Embryonic facial prominence (tissue), 1 donor: ENCODE measurements at regions not wholly inside any gene's neighbourhood (a gene's known extent, or its start where the extent isn't known, plus 50 kb on each side); places are given as distances from the start of the nearest gene placed in this dataset.

Source experiments
- DNase-seq: peaks from one replicate; pipeline ENCODE4 v3.0.0-alpha.2; 2016; ENCODE audit errors: extremely low spot score

DNA sequence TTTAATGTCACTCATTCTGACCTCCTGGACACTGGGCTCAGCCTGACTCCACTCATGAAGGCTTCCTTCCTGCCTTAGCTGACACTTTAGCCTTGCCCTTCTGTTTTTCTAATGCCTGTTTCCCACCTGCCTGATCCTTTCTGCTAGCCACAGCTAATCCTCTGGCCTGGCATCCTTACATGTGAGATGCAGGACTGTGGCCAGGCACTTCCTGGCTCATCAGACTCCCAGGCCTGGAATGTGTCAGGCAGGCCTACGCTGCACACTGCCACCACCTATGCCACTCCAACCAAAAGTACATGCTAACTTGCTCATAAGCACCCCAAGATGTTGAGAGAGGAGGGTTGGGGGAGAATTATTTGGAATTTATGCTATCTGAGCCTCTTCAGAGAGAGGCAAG lies 138.8 kb upstream of the NALF2 start:
- DNase-seq, result no peak

DNA sequence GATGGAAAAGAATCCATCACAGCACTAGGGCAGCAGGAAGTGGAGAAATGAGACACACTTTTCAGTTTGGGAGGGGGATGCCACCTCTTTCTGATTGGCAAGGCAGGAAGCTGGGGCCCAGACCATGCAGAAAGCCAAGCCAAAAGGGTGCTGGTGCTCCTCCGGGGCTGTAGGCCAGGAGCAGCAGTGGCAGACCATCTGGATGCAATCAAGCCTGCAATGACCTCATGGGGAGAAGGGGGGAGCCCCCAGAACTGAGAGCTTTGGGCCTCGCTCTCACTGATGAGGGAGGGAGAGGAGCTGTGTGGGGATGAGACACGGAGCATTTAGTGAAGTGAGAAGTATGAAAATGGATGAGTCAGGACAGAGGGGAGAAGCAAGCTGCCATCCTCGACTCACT lies 141.3 kb upstream of the NALF2 start:
- no peak for DNase-seq

DNA sequence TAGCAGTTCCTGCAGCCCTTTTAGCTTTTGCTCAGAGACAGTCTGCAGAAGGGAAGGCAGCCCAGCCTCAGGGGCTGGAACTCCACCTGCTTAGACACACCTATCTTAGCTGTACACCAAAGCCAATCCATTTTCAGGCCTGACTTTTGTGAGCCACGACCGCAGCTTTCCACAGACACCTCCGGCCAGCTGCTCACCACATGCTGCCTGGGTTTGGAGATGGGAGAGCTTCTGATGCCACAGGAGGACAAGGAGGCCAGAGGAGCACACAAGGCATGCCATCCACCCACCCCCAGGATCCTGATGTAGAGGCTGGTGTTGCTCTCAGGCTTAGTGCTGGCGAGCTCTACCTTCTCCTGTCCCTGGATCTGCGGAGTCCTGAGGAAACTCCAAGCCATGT lies 141.8 kb upstream of the NALF2 start:
- DNase-seq, result no peak

DNA sequence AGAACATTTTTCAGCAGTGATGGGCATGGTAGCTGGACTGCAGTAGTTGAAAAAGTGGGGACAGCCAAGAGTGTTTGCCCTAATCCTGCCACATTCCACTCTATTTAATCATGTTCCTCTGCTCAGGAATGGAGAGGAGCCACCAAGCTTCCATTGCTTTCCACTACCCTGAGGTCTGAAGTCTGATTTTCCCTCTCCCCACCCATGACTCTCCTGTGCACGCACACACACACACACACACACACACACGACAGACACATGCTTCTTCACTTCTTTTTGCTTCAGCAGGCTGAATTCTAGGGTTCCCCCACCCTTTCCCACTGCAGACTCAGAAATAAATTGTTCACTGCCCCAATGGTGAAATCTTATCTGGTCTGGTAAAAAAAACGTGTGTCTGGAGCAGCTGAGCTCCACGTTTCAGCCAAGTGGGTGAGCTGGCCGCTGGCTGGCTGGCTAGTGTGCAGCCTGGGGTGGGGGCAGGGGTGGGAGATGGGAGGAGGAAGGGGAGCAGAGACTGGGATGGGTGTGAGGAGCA lies 142.7 kb upstream of the NALF2 start:
- DNase-seq, result no peak

DNA sequence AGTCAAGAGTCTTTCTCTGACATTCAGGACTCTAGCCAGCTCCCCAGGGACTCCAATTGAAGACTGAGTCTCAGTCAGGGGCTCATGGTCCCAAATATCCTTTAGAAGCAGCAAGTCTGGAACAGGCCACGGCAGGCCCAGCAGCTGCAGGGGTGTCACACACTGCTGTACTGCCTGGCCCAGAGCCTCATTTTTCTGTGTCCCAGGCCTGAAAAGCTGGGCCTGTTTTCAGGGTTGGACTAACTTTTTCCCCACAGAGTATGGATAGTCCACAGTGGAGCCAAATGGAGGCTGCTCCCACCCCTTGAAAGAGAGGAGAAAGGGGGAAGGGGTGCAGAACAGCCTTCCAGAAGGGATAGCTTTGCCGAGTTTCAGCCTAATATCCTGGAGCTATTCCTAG lies 146.8 kb upstream of the NALF2 start:
- no peak for DNase-seq

DNA sequence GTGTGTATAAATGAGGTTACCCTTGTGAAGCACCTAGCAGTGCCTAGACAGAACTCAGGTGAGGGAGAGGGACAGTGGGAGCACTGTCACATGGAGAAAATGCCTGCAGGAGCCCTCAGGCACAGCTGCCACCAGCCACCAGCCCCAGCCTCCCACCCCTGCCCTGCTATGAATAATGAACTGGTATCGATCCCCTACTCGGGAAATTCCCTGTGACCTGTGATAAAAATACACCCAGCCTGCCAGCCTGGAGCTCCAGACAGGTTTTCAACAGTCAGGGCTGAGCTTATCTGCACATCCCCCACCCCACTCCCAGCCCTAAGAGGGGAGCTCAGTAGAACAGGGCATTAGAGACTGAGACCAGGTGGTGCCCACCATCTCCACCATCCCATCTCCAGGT lies 159.6 kb upstream of the PJA1 start:
- no peak for DNase-seq

DNA sequence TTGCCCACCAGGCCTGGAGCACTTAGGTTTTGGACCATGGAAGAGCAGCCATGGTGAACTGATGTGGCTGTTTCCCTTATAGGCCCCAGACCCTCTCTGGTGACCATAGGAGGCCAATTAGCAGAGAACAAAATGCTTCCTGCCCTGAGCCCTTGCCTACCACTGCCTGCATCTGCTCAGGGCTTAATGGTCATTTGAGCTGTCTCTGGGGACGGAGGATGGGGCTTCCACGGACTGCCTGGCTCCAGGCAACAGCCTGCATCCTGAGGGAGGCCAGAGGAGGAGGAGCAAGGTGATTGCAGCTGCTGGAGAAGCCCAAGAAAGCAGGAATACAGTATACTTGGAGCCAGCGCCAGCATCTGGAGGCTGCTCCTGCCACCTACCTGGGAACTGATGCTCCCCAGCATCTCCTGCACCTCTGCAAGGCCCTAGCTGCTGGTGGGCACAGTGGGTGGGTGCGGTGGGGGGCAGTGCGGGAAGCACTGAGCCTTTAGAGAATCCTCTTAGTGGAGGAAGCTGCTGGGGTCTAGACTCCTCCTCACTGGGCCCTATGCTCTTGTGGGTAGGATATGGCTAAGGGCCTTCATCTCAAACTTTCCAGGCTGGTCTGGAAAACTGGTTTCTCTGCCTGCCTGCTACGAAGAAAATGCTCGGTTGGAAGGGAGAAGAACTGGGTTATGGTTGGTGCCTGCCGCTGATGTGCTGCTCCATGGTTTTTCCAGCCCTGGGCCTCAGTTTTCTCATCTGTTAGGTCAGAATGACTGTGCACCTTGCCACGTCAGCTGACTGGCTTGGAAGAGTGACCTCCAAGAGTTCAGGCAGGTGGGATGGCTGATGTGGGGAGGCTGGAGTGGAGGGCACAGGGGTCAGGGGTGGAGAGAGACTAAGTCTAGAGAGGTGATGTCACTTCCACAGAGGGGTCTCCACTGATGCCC lies 158.8 kb upstream of the PJA1 start:
- DNase-seq, result no peak

DNA sequence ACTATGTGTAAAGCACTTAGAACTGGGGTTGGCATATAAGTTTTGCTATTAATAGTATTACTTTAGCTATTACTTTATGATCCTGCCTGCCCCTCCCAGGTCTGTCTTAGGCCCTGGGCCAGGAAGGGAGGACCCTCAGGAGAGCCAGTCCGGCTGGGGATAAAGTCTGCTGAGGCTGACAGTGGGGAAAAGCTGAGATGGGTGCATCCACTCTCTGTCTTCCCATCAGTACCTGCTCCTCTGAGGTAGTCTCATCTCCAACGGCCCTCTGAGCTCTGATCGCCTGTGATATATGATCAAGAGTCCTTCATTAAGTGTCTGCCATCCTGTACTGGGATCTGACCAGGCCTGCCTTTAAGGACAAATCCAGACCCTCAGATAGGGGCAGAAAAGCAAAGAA lies 156.5 kb upstream of the PJA1 start:
- DNase-seq, result no peak

DNA sequence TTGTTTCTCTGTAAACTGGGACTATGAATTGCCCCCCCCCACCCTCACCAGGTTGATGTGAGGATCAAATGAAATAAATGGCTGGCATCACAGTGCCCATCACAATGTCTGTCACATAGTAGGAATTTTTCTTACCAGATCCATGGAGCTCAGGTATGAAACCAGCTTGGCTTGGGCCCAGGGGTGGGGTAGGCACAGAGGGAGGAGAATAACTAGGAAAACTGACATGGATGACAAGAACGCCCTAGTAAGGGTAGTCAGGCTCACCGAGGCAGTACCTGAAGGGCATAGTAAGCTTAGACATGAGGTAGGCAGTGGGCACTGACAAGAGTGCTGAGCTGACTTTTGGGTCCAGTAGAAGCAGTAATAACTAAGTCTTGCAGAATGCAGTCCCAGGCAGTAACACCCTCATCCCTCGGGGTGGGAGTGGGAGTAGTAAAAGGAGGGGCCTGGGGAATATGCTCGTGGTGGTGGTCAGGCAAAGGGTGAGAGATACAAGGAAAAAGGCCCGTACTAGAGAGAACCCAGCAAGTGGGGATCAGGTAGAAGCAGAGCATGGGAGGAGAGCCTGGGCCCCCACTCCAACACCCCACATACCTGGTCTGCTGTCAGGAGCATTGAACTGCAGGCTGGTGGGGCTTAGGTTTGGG lies 155.9 kb upstream of the PJA1 start:
- no peak for DNase-seq

DNA sequence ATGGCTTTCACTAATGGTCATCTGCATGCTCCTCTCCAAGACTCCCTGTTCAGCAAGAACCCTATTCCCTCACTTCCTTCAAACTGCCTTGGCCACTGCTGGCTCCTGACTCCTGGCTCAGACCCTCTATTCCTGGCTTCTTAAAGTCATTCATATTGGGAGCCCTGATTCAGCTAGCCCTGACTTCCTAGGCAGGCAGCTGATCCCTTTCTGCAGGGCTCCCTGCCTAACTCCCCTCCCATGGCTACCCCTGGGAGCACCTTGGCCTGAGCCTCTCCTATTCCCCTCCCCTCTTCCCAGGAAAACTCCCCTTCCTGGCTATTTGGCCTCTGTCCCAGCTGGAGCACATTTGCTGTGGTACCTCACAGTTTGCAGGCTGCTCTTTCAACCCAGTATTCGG lies 154.9 kb upstream of the PJA1 start:
- no peak for DNase-seq

DNA sequence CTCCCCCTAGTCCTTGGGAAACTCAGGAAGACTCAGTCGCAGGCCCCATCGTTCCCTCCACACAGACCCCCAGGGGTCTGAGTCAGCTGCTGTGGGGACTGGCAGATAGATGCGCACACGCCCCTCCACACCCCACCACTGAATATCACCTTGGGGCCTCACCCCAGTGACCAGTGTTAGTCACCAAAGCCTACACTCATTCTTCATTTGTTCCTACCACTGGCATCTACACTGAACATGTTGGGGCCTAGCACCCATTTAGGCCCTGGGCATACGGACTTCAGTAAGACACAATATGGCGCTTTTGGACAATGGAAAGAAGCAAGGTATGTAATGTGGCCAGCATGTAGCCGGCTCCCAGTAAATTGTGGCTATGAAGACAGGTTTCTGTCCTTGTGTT lies 154.1 kb upstream of the PJA1 start:
- no peak for DNase-seq

DNA sequence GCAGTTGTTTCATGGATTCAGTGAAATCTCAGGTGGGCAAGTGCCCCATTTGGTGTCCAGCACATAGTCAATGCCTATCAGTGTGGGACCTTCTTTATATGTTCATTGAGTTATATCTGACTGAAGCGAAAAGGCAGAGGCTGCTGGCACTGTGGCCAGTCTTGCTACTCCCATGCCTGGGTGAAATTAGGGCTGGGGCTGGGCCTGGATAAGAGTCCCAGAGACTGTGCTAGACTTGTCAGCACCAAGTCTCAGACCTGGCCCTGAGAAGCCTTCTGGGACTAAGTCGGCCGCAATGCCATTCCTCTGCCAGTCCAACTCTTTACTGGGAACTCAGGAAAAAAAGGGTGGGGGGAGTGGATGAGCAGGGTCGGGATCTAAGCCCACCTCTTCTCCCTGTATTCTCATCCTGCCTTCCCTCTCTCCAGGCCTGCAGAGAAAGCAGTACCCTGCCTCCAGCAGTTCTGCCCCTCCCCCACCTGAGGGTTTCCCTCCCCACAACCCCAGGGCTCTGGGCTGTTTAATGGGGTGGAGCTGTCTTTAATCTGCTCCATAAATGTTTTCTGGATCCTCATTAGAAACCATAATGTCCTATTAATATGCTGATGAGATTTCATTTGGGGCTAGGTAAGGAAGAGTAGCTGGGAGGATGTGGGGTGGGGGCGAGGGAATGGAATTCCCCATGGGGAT lies 153.5 kb upstream of the PJA1 start:
- no peak for DNase-seq

DNA sequence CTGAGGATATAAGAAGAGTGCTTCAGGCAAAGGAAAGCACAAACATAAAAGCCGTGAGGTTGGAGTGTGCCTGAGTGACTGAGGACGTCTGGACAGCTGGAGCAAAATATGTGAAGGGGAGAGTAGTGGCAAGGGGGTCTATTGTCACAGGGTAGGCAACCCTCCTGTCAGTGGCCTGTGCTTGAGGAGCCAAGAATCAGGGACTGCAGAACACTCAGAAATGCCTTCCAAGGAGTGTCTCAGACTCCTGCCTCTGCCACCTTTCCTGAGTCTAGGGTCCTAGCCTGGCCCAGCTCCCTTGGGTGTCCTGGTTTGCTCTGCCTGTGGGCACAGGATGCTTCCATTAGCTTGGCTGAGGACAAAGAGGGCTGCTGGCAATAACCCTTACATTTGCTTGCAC lies 152.5 kb upstream of the PJA1 start:
- no peak for DNase-seq

DNA sequence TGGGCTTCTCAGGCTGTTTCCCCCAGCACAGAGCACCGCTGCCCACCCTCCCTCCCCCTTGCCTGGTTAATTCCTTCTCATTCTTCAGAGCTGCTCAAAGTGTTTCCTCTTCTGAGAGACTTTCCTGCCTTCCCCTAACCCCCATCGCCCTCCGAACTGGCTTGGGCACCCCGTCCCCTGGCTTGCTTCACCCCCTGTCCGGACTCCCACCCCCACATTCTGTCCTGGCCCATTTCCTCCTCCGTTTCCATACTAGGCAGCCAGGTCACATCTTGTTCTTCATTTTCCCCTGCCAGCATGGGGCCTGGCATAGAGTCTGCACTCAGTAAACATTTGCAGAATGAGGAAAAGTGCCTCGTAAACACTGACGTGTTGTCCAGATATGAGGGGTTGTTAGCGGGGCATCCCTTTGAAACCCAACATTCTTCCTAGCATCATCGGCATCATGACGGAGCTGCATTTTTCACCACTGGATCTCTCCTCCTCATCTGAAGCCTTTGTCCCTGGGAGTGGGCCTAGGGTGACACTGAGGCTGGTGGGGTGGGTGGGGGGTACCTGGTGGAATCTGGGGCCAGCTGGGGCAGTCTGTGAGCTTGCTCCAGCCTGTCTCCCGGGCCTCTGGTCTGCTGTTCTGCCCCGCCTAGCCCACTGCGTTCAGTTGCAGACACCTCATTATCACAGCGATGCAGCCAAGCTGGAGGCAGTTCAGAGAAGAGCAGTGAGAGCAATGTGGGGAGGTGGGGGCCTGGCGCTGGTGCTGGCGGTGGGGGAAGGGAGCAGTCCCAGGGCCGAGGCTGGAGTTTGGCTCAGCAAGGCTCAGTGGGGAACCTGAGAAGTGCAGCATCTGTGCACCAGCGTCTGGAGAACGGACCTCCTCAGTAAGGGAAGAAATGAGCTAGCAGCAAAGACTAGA lies 149.4 kb upstream of the PJA1 start:
- DNase-seq, result no peak

DNA sequence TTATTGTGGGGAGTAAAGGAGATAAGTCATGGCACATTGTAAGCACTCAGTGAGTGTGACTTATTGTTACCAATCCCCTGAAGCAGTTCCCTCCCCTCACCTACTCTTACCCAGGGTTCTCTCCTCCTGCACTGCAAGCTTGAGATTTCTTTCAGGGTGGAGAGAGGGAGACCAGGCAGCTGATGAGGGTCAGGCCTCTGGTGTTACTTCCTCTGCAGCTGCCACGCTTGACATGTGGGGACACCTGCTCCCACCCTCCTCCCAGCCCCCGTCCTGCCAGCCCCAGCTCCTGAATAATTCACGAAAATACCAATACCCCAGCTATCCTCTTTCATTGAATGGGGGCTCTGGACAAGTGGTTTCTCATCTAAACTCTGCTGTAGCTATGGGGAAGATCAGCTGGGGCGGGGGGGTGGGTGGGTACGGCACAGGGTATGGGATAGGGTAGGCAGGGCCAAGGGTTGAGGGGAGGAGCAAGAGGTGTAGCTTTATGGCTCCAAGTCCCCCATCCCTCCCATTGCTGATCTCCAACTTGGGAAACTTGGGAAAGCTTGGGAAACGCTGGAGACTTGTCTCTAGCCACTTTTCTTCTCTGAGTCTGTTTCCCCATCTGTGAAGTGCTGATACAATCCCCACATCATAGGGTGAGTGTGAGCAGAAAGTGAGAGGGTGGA lies 148.5 kb upstream of the PJA1 start:
- DNase-seq, result no peak

DNA sequence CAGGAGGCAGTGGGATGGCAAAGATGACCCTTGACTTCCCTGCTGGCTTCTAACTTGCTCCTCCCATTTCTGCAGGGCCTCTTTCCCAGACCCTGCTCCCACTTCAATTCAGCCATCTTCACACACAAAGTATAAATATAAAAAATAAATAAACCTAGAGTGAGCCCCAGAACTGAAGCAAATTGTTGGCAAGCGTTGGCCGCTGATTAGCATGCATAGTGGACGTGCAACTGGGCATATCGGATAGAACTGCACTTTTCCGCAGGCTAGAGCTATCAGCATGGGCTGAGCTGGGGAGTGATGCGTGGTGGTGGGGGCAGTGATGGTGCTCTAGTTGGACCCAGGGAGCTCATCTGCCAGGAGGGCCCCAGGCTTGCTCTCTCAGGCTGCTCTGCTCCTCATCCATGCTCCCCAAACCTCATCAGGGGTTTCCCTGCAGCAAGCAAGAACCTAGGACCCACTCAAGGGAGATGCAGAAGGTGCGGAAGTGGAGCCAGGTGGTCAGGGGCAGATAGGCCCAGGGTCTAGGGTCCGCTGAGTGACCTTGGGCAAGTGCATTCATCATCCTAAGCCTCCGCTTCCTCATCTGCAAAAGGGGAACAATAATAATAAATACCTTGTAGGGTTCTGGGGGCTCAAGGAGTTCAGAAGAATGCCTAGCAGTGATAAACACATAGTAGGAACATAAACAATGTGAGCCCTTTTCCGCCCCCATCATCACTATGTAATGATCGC lies 146.8 kb upstream of the PJA1 start:
- DNase-seq, result no peak

DNA sequence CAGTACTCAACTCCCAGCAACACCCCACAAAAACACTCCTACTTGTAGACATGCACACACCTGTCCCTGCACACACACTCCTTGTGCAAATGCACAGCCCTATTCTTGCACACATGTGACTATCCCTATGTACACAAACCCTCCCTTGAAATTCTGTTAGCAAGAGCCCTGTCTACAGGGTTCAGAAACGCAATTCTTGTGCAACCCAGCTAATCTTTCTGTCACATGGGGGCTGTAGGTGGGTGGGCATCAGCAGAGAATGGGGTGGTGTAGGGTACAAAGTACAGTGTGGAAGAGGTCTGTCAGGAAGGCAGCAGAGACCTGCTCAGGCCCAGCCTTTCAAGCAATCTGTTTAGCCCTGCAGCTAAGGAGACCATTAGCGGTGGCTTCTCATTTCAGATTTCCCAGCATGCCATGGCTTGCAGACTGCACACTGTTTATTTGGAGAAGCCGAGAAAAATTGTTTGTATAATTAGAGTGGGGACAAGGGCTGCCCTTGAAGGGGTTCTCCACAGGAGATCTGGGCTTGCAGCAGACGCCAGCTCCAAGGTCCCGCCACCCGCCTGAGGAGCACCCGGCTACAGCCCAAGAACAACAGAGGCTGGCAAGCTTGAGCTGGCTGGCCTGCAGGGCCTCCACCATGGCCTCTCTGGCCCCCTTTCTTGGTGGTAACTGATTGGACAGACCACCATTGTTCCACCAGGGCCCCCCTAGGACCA lies 144.0 kb upstream of the PJA1 start:
- DNase-seq, result no peak

DNA sequence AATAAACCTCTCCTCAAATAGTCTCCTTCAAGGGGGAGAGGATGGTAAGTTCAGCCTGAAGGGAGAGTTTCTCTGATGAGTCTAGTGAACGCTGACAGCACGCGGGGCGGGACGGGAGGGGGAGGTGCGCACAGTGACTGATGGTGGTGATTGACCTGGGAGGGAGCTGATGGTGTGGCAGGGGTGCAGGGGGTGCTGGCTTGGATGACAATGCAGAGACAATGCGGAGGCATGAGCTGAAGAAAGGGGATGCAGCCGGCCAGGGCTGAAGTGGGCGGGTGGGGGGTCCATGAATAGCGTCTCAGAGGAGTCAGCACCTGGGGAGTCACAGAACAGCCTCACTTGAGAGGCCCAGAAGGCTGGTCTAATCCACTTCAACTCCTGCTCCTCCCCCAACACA lies 142.5 kb upstream of the PJA1 start:
- no peak for DNase-seq

DNA sequence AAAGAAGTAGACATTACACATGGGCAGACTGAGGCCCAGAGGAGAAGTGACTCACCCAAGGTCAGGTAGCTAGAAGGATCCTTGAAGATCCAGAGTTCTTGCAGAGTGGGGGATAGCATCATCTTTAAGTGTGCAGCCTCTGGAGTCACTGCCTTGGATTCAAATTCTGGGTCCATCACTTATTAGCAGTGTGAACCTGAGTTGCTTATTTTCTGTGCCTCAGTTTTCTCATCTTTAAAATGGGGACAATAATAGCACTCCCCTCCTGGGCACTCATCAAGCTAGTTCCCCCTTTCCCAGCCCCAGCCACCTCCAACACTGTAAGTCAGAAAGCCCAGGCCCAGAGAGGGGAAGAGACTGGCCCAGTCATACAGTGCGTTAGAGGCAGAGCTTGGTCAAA lies 141.8 kb upstream of the PJA1 start:
- no peak for DNase-seq

DNA sequence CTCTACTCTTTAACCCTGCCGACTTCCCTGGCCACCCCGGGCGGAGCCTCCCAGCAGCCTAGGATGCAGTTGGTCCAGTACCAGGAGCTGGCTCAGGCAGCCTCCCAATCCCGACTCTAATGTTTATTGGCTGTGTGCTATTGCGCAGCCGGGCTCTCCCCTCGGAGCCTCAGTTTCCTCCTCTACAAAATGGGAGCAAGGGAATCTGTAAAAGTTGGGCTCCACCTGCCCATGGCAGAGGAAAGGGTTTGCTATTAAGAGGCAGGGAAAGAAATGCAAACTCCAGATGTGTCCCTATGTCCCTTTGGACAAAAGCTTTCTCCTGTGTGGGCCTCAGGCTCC lies 140.8 kb upstream of the PJA1 start:
- no peak for DNase-seq
